ENCODE measurements at regions not wholly inside any gene's neighbourhood (a gene's known extent, or its start where the extent isn't known, plus 50 kb on each side); places are given as distances from the start of the nearest gene placed in this dataset.

GRCh38 chr21:22795091-22795490 is 1796.9 kb downstream of the NCAM2 start:
- TF ChIP-seq HDGF (IDR thresholded peaks at IDR 0.05; ENCODE audit: borderline replicate concordance) (no peak), TARDBP (IDR thresholded peaks at IDR 0.05) (no peak), SP1 (IDR thresholded peaks at IDR 0.05) (no peak), FOXM1 (IDR thresholded peaks at IDR 0.05; ENCODE audit: borderline replicate concordance) (no peak)
- TF ChIP-seq, protein P1, sequence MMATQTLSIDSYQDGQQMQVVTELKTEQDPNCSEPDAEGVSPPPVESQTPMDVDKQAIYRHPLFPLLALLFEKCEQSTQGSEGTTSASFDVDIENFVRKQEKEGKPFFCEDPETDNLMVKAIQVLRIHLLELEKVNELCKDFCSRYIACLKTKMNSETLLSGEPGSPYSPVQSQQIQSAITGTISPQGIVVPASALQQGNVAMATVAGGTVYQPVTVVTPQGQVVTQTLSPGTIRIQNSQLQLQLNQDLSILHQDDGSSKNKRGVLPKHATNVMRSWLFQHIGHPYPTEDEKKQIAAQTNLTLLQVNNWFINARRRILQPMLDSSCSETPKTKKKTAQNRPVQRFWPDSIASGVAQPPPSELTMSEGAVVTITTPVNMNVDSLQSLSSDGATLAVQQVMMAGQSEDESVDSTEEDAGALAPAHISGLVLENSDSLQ (IDR thresholded peaks at IDR 0.05), result no peak
